GM18867 (cell line): ENCODE measurements at regions not wholly inside any gene's neighbourhood (a gene's known extent, or its start where the extent isn't known, plus 50 kb on each side); places are given as distances from the start of the nearest gene placed in this dataset.
"Not testable (repeated sequence)": the region's sequence is repeated elsewhere in the genome, so short reads cannot be mapped to it uniquely, and the experiment has no call there.

Experiments
- ATAC-seq: cut with Tn5 transposase; IDR thresholded peaks from one replicate; pipeline ENCODE4 v1.9.1; 2021; ENCODE audit warnings: mild to moderate bottlenecking, moderate library complexity; ENCODE audit not compliant: unreplicated experiment

DNA sequence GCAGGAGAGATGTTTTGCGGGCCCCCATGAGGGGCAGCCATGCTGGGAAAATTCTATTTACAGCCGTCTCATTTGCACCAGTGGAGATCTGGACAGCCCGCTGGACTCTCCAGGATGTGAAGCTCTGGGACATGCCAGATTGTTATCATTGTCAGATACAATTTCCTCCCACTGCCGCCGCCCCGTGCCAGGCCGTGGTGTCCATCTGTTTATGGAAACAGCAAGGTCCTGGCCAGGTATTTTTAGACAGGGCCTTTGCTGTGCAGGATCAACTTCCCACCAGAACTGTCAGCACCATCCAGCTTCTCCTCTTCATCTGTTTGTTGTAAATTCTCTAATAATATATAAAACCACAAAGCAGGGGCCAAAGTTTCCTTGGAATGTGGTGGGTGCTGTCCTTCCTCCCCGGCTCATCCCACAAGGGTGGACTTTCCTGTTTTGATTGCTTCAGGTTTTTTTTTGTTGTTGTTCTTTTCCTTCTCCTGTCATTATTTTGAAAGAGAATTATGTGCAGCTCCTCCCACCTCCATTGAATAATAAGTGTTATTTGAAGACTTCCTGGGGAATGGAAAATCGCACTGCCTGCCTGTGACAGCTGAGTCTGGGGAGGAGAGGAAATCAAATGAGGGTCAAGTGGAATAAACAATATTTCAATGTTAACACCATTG is 398.1 kb downstream of the TNS1 start:
- ATAC-seq = no peak

DNA sequence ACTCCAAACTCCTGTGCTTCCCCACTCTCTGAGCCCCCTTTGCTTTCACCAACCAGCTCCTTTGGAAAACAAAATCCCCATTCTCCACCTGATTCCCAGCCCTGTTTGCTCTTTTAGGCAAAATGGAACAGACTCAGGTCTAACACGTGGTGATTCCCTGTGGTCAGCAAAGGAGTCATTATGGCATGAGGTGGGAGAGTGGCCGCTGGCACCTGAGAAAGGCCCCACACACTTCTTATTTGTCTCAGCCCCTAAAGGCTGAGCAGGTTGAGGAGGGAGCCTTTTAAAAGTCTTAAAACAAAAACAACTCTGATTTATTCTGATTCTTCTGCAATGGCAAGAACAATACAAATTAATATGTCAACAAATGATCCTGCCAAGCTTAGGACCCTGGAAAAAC is 401.2 kb downstream of the TNS1 start:
- no peak for ATAC-seq

DNA sequence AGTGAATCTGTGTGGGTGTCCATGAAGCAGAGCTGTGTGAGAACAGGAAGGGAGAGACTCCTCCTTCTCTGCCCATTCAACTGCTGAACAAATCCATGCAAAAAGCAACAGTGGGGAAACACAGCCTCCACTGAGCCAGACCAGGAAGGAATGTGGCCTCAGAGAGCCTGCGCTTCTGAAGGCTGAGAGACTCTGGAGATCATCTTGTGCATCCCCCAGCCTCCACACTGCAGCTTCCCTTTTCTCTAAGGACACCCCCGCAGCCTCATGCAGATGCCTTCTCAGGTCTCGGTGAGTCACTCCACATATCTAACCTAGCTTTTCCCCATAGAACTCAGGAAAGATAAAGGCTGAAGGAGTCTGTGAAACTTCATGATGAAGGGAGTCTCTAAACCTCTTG is 402.9 kb downstream of the TNS1 start:
- no peak for ATAC-seq

DNA sequence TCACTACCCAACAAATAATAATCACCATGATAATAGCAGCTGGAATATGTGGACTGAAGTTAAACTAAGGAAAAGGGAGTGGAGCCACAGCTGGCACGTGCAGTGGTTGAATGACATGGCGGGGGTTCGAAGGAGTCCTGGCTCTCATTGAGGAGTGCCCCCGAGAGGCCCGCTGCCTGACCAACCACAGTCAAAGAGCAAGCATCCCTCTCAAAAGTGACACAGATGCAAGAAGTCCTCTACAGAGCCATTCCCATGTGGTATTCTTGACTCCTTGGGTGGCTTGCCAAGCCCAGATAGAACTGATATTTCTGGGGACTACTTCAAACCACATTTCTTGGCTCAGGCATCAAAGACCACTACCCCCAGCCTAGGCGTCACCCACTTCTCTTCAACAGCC is 405.1 kb downstream of the TNS1 start:
- no peak for ATAC-seq

GRCh38 chr2:217597145-217597544 is 405.6 kb downstream of the TNS1 start:
- ATAC-seq = no peak

GRCh38 chr2:217593732-217594131 is 409.1 kb downstream of the TNS1 start:
- no peak for ATAC-seq

- no peak for ATAC-seq
These were observed 414.5 kb downstream of the TNS1 start for GRCh38 chr2:217588266-217588665.

- no peak for ATAC-seq
These were observed 417.4 kb downstream of the TNS1 start for GRCh38 chr2:217585362-217585761.

DNA sequence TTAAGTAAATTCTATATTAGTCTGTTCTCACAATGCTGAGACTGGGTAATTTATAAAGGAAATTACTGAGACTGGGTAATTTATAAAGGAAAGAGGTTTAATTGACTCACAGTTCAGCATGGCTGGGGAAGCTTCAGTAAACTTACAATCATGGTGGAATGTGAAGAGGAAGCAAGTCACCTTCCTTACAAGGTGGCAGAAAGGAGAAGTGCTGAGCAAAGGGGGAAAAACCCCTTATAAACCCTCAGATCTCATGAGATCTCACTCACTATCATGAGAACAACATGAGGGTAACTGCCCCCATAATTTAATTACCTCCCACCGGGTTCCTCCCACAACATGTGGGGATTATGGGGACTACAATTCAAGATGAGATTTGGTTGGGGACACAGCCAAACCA is 422.4 kb downstream of the TNS1 start:
- not testable (repeated sequence) for ATAC-seq

DNA sequence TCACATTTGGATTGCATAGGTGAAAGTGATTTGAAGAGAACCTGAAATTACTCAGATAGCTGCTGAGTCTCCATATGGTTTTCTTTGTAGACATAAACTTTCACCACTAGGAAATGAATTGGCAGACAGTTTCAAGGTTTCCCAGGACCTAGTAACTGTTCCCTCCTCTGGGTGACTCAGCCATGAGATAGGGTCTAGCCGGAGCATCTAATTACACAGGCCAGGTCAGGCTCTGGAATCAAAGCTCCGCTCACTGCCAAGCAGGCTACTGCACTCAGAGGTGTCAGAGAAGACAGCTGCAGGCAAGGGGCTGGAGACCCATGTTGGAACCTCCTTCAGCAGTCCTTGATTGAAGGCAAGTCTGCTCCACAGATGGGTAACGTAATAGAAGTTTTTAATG is 429.2 kb downstream of the TNS1 start:
- no peak for ATAC-seq

GRCh38 chr2:217570394-217570793 is 432.4 kb downstream of the TNS1 start:
- no peak for ATAC-seq

- no peak for ATAC-seq
These were observed 434.4 kb downstream of the TNS1 start for GRCh38 chr2:217568289-217568971.

DNA sequence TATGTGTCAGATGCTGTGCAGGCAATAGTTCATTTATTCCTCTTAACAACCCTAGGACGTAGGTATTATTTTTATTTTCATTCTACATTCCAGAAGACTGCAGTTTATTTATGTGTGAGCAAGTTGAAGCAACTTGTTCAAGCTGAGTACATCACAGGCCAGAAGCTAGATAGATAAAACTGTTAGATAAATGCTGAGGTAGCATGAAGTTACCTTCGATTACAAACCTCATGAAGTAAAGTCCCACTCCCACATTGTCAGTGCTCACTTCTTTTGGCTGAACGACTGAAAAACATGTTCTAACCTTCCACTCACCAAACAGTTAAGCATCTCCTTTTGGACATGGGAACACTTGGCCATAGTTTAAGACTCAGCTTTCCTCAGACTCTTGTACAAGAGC is 439.2 kb downstream of the TNS1 start:
- no peak for ATAC-seq

DNA sequence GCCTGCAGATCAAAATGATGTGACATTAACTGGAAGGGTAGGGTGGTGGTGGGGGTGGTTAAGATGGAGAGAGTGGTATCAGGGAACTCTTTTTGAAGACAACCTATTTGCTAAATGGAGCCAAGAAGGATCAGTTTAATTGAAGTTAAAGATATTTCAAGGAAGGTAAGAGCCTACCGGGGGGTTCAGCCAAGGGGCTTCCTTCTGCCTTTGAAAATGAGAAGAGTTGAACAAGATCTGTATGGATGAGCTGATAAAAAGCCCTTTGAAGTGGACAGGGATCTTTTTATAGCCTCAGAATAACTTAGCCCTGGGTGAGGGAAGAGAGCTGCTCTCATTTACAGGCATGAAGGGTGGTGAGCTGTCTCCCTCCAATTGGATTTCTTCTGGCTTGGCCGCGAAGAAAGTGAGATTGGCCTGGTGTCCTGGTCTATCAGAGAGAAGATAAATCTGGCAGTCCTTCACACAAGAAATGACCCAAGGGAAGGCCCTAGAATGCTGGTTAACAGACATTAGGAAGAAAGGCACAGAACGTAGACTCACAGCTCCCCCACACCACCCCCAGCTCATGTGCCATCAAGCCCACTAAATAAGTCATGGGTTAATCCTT is 439.8 kb downstream of the TNS1 start:
- no peak for ATAC-seq

GRCh38 chr2:217559084-217559483 is 443.7 kb downstream of the TNS1 start:
- no peak for ATAC-seq

DNA sequence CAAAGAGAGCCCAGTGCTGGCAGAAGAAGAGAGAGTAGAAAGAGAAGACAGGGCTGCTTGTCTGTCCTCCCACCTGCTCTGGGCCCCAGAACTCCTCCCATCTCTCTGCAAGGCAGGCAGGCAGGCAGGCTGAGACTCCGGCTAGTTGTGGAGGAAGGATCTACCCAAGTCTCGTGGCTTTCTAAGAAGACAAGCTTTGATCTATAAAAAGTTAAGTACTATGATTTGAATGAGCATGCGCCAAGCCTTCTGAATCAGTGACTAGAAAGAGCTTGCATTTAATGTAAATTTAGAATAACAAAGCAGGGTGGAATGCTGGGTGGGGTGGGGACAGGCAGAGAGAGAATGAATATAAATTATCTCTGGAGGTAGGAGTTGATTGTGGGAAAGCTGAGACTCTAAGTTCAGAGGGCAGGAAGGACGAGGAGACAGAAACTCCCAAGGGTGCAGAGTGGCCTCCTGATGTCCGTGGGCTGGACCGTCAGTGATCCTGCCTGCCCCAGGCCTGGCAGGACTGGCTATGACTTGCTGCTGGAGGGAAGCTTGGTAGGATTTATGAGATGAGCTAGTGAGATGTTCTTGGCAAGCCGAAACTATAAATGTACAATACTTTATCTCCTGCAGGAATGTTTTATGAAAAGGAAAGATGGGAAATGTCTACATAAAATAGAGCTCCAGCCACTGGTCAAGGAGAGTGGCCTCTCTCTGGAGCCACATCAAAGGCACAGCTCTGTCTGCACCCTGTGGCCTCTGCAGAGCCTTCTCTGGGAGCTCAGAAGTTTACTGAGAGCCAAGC is 447.5 kb downstream of the TNS1 start:
- ATAC-seq = no peak

- no peak for ATAC-seq
These were observed 449.1 kb downstream of the TNS1 start for GRCh38 chr2:217553679-217554078.

- no peak for ATAC-seq
These were observed 449.6 kb downstream of the TNS1 start for GRCh38 chr2:217553202-217553601.

DNA sequence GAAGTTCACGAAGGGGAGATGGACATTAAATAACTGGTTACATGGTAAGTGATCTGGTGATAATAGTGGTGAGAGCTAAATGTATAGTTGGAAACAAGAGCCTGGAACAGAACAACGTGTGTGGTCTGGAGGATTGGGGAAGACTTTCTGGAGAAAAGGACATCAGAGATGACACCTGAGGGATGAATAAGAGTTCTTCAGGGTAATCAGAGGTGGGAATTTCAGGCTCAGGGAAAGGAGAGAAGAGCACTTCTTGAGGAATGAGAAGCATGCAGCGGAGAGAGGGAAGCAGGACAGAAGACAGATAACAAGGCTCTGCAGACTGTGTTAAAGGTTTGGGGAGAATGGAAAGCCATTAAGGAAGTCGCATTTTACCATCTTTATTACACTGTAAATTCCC is 450.7 kb downstream of the TNS1 start:
- no peak for ATAC-seq

GRCh38 chr2:217551252-217551899 is 451.4 kb downstream of the TNS1 start:
- no peak for ATAC-seq

GRCh38 chr2:217539126-217539525 is 463.7 kb downstream of the TNS1 start:
- ATAC-seq = no peak
